GM06990 (cell line): ENCODE measurements at regions not wholly inside any gene's neighbourhood (a gene's known extent, or its start where the extent isn't known, plus 50 kb on each side); places are given as distances from the start of the nearest gene placed in this dataset.

Source experiments
- DNase-seq: peaks from one replicate; pipeline ENCODE4 v3.0.0-alpha.2; 2011; ENCODE audit not compliant: insufficient read length; ENCODE audit errors: extremely low read depth
- H3K27me3 ChIP-seq: replicated peaks from 2 replicates; pipeline ENCODE4 v1.6.0; 2011; ENCODE audit warnings: low read length; ENCODE audit not compliant: control insufficient read depth, insufficient read depth
- H3K36me3 ChIP-seq: 2 replicates; pipeline ENCODE4 v1.5.1; 2011; ENCODE audit warnings: low read length; ENCODE audit not compliant: control insufficient read depth, insufficient read depth
- H3K4me3 ChIP-seq: replicated peaks from 2 replicates; pipeline ENCODE4 v1.5.1; 2011; ENCODE audit warnings: low read depth, mild to moderate bottlenecking, control low read depth, low read length
- TF ChIP-seq, protein P1 (sequence below): IDR thresholded peaks from 2 replicates; pipeline ENCODE4 v1.5.1; 2011; ENCODE audit warnings: low read length, control low read depth, mild to moderate bottlenecking, inconsistent platforms; ENCODE audit not compliant: insufficient read depth, poor library complexity, severe bottlenecking

DNA sequence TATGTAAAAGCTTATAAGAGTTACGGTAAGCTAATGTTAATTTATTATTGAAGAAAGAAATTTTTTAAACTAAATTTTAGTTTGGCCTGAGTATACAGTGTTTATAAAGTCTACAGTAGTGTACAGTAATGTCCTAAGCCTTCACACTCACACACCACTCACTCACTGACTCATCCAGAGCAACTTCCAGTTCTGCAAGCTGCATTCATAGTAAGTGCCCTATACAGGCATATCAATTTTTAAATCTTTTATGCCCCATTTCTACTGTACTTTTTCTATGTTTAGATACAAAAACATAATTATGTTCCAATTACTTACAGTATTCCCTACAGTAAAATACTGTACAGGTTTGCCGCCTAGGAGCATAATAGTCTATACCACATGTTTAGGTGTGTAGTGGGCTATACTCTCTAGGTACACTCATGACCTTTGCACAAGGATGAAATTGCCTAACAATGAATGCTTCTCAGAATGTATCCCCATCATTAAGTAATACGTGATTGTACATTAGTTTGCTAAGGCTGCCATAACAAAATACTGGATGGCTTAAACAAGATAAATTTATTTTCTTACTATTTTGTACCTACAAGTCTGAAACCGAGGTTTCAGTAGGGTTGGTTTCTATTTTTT is 333.8 kb upstream of the PCDH7 start:
- no peak overlapping the region for H3K4me3 ChIP-seq
- DNase-seq = no peak
- no peaks in the 10 kb centered on the region for H3K27me3 ChIP-seq
- TF ChIP-seq, protein P1, sequence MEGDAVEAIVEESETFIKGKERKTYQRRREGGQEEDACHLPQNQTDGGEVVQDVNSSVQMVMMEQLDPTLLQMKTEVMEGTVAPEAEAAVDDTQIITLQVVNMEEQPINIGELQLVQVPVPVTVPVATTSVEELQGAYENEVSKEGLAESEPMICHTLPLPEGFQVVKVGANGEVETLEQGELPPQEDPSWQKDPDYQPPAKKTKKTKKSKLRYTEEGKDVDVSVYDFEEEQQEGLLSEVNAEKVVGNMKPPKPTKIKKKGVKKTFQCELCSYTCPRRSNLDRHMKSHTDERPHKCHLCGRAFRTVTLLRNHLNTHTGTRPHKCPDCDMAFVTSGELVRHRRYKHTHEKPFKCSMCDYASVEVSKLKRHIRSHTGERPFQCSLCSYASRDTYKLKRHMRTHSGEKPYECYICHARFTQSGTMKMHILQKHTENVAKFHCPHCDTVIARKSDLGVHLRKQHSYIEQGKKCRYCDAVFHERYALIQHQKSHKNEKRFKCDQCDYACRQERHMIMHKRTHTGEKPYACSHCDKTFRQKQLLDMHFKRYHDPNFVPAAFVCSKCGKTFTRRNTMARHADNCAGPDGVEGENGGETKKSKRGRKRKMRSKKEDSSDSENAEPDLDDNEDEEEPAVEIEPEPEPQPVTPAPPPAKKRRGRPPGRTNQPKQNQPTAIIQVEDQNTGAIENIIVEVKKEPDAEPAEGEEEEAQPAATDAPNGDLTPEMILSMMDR = no peak
- no peaks in the 10 kb centered on the region for H3K36me3 ChIP-seq

DNA sequence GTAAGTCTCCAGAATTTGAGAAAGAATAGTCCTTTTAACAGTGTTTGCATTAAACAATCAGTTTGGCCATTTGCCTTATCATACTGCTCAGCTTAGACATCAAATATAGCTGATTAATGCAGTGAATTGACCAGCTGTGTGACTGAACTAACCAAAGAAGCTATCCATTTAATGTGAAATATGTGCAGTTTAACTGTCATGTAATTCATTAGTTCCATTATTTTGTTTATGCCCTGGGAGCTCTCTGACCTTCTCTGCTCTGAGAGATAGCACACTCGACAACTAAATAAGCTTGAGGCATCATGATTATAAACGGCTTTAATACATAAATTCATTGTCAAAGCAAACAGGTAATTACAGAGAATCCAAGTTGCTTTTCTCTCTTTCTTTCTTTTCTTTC is 324.3 kb upstream of the PCDH7 start:
- Histone ChIP-seq H3K36me3 (no peaks in the 10 kb centered on the region), H3K4me3 (no peak overlapping the region), H3K27me3 (no peaks in the 10 kb centered on the region)
- no peak for DNase-seq
- TF ChIP-seq, protein P1 = no peak

DNA sequence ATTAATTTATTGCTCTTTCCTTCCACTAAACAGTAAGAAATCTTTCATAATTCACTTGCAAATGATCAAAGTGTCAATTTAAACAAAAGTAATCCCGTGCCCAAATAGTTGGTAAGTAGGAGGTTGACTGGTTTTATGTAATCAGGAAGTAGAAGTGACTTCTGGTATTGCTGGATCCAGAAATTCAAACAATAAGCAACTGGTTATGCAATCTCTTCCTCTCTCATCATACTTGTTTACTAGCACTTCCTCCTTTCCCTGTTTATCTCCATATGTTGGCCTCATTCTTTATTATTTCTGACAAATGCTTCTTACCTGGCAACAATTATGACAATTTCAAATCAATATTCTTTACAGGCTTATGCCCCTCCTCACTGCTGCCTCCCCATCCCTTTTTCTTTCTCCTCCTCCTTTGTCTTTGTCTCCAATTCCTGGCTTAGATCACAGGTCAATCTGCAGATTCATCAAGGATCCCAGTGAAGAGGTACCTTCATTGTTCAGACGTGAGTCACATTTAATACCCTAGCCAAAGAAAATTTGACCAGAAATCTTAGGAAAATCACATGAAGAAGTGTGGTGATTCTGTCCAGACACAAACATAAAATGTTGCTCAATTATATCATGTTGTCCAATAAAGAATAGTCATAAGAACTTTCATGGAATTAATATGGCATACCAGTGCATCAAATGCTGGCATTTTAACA is 323.2 kb upstream of the PCDH7 start:
- TF ChIP-seq, protein P1 = no peak
- no peak overlapping the region for H3K4me3 ChIP-seq
- no peak for DNase-seq
- no peaks in the 10 kb centered on the region for H3K36me3 ChIP-seq
- no peaks in the 10 kb centered on the region for H3K27me3 ChIP-seq

DNA sequence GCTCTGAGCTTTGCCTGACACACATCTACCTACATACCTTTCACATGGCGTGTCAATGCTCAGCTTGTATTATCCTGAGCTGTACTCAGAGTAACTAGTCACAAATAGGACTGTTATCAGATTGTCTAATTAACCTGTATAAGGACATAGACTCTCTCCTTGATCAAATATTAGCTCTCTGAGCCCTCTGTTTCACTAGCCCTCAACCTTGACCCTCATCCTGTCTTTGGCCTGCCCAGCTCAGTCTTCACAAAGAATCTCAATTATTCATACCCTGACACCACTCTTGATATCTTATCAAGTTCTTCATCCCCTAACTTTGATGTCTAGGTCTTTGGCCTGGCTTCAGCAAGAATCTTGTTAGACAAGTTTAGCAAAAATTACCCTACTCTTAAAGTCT is 320.7 kb upstream of the PCDH7 start:
- TF ChIP-seq, protein P1 = no peak
- Histone ChIP-seq H3K4me3 (no peak overlapping the region), H3K27me3 (no peaks in the 10 kb centered on the region), H3K36me3 (no peaks in the 10 kb centered on the region)
- no peak for DNase-seq

DNA sequence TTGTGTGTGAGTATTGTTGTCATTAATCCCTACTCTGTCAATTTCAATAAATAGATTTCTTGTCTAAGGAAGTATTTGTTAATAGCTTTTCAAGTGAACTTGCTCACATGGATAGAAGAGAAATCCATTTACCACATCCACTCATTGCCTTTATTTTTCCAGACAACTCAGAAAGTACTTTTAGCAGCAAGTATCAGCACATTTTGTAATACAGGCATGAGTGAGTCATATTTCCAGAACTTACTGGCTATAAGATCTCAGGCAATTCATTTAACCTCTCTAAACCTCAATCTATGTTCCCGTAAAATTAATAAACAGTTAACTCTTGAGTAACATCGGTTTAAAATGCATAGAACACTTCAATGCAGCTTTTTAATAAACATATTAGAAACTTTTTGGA is 317.9 kb upstream of the PCDH7 start:
- TF ChIP-seq, protein P1 = no peak
- DNase-seq = no peak

DNA sequence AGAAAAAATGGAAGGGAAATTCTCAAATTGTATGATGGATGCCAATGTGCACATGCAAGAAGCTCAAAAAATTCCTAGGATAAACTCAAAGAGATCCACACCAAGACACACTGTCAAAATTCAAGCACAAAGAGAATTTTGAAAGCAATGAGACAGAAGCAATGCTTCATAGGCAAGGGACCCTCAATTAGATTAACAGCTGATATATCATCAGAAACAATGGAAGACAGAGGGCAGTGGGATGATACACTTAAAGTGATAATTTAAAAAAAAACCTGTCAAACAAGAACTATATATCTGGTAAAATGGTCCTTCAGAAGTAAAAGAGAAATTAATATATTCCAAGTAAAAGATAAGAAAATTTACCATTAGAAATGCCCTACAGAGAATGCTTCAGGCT is 306.3 kb upstream of the PCDH7 start:
- no peak for DNase-seq

More for the DNA sequence above, 317.9 kb upstream of the PCDH7 start:
- H3K4me3 ChIP-seq = no peak overlapping the region
- no peaks in the 10 kb centered on the region for H3K27me3 ChIP-seq
- no peaks in the 10 kb centered on the region for H3K36me3 ChIP-seq

More for the DNA sequence above, 306.3 kb upstream of the PCDH7 start:
- TF ChIP-seq, protein P1 = no peak
- H3K36me3 ChIP-seq = no peaks in the 10 kb centered on the region
- H3K4me3 ChIP-seq = no peak overlapping the region
- H3K27me3 ChIP-seq = no peaks in the 10 kb centered on the region
